Thoracic aorta (tissue), 2 donors: ENCODE measurements at regions not wholly inside any gene's neighbourhood (a gene's known extent, or its start where the extent isn't known, plus 50 kb on each side); places are given as distances from the start of the nearest gene placed in this dataset.
A peak's percentile ranks its signal among the peaks of the same experiment; 100 is the strongest.

Experiments used
- ATAC-seq: fragments of 150-250 bp; one replicate; pipeline ENCODE4 v1.8.0; 2017; ENCODE audit warnings: low read depth; ENCODE audit not compliant: insufficient number of reproducible peaks, low FRiP score
- DNase-seq: peaks from one replicate; pipeline ENCODE4 v3.0.0-alpha.2; 2020; ENCODE audit warnings: low spot score
- H3K27ac ChIP-seq, 2 donors: fragments of 200-600 bp; sonication (generic); 1 replicate in 1 of 2; 2 replicates in 1 of 2; pipeline ENCODE4 v1.5.1; 2016; ENCODE audit warnings: mild to moderate bottlenecking in 2 of 2, moderate library complexity in 2 of 2
- H3K27me3 ChIP-seq: fragments of 200-600 bp; sonication (generic); replicated peaks from 2 replicates; pipeline ENCODE4 v1.6.0; 2016; ENCODE audit warnings: mild to moderate bottlenecking; ENCODE audit not compliant: insufficient read depth
- H3K36me3 ChIP-seq: fragments of 200-600 bp; sonication (generic); one replicate; pipeline ENCODE4 v1.5.1; 2016
- H3K4me1 ChIP-seq, 2 donors: fragments of 200-600 bp; sonication (generic); 1 replicate in 1 of 2; 2 replicates in 1 of 2; pipeline versions ENCODE4 v1.5.1 to v1.6.0; 2016; ENCODE audit warnings: low read depth in 2 of 2, mild to moderate bottlenecking in 1 of 2; ENCODE audit not compliant: control insufficient read depth in 1 of 2
- H3K4me3 ChIP-seq: fragments of 200-600 bp; sonication (generic); 2 replicates; pipeline ENCODE4 v1.5.1; 2016; ENCODE audit warnings: mild to moderate bottlenecking
- H3K9me3 ChIP-seq: fragments of 200-600 bp; sonication (generic); 2 replicates; pipeline ENCODE4 v1.5.1; 2016
- TF ChIP-seq, protein P1 (sequence below): fragments of 200-600 bp; sonication (generic); IDR thresholded peaks from one replicate; pipeline ENCODE4 v1.5.1; 2019; ENCODE audit warnings: antibody characterized with exemption

DNA sequence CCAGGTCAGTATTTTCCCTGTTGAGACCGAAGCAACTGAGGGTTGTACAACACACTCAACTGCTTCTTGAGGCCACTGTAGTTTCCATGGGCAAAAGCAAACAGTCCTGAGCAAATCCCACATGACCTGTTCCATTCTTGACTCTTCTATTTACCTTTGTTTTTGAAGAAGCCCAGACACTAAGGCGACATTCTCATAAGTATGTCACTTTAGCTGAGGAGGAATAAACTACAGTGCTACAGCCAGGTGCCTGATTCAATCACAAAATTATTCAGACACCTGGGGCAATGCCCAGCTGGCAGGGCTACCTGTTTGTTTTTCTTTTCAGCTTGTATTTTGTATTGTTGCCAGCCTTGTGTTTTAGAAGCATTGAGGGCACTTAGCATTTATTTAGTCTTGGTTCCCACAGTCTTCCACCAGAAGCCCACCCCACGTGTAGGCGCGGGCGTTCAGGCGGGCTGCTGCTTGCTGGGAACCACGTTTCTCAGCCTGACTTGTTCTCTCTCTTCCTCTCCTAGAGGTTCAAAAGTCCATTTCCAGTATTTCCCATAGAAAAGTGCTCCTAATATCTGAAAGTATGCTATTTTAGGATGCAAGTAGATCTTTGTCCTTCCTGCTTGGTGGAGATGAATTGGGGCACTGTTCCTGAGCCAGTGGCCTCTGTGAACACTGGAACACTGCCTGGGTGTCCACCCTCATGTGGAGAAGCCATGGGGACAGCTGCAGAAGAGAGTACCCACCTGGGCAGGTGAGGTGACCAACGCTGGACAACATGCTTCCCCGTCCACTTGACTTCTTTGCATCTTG is 99.0 kb upstream of the COPS8 start:
- DNase-seq (no peak), ATAC-seq (no peak)
- Histone ChIP-seq H3K36me3 (no peaks in the 10 kb centered on the region), H3K27ac (no peak overlapping the region), H3K4me3 (no peak overlapping the region), H3K9me3 (peaks cover 5% of the 10 kb centered on the region), H3K27me3 (no peaks in the 10 kb centered on the region), H3K4me1 (no peaks in the 10 kb centered on the region)
- TF ChIP-seq, protein P1, sequence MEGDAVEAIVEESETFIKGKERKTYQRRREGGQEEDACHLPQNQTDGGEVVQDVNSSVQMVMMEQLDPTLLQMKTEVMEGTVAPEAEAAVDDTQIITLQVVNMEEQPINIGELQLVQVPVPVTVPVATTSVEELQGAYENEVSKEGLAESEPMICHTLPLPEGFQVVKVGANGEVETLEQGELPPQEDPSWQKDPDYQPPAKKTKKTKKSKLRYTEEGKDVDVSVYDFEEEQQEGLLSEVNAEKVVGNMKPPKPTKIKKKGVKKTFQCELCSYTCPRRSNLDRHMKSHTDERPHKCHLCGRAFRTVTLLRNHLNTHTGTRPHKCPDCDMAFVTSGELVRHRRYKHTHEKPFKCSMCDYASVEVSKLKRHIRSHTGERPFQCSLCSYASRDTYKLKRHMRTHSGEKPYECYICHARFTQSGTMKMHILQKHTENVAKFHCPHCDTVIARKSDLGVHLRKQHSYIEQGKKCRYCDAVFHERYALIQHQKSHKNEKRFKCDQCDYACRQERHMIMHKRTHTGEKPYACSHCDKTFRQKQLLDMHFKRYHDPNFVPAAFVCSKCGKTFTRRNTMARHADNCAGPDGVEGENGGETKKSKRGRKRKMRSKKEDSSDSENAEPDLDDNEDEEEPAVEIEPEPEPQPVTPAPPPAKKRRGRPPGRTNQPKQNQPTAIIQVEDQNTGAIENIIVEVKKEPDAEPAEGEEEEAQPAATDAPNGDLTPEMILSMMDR = no peak

DNA sequence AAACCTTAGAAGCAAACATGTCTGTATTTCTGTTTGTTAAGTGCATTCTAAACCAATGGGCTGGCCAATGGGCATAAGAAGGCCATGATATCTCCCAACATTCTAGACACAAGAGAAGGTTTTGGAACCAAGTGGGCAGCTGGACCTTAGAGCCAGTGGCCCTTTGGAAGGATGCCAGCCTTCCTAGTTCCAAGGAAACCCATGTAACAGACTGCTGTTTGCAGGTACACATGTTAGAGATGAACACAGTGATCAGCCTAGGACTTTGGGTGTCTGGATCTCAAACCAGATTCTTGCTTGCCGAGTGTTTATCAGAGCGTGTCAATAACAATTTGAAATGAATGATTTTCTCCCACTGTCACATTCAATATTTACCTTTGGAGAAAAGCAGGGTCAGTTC is 97.5 kb upstream of the COPS8 start:
- no peaks in the 10 kb centered on the region for H3K36me3 ChIP-seq
- no peak overlapping the region for H3K4me3 ChIP-seq
- H3K9me3 ChIP-seq = peaks cover under 1% of the 10 kb centered on the region
- no peaks in the 10 kb centered on the region for H3K27me3 ChIP-seq
- no peaks in the 10 kb centered on the region for H3K4me1 ChIP-seq
- ATAC-seq = no peak
- TF ChIP-seq, protein P1 = no peak
- no peak overlapping the region for H3K27ac ChIP-seq
- DNase-seq = no peak

DNA sequence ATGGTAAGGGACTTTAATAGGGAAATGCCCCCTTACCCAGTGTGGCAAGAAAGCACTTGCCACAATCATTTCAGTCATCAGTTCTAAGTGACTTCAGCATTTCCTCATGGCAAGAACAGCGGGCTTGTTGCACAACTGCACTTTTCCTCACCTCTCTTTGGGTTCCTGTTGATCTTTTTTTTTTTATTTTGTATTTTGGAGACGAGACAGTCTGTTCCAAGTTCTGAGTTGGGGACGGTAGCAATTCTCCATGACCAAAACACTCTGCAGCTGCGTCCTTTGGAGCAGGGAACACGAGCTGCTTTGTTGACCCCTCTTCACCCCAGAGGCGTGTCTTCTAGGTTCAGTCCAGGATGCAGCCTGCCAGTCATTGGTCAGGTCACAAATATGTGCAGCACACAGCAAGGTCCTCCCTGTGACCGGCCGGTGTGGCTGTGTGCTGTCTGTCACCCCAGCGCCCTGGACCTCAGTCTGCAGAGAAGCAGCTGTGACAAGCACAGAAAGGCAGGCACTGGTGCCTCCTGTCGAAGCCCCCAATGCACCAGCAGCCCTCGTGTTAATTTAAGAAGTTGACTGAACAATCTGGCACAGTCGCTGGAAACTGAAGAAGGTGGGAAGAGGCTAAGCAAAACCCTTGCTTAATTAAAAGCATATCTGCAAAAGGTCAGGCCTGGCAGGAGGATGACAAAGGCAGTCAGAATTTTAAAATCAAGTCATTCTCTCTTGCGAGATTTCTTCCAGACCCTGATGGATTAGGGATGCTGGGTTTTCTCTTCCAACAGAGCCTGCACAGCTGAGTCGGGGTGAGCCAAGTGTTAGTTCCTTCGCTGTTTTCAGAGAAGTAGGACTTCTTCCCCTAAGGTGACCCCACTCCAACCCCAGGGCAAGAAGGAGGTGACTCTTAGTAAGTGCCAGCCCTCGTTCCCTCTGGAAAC is 96.7 kb upstream of the COPS8 start:
- no peak for DNase-seq
- H3K4me3 ChIP-seq = no peak overlapping the region

DNA sequence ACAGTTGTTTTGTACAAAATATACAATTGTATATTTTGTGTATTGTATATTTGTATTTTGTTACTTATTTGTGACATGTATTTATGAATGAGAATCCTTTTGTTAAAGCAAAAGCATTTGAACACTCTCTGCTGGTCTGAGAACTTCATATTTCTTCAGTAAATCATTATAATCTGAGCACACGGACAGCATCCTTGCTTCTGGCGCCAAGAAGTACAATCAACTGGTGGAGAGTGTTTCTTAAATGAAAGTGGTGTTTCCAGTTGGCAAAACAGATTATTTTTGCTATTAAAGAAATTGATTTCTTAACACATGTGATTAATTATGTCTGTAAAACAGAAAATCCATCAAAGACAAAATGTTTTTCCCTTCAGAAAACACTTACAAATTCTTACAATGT is 95.1 kb upstream of the COPS8 start:
- Histone ChIP-seq H3K4me1 (no peaks in the 10 kb centered on the region), H3K27ac (no peak overlapping the region), H3K36me3 (no peaks in the 10 kb centered on the region), H3K4me3 (no peak overlapping the region), H3K27me3 (no peaks in the 10 kb centered on the region), H3K9me3 (no peaks in the 10 kb centered on the region)
- DNase-seq (no peak), ATAC-seq (no peak)
- TF ChIP-seq, protein P1 = no peak

More for the DNA sequence above, 96.7 kb upstream of the COPS8 start:
- H3K9me3 ChIP-seq = no peaks in the 10 kb centered on the region
- H3K27ac ChIP-seq = no peak overlapping the region
- peak; percentile 41 for ATAC-seq
- TF ChIP-seq, protein P1 = no peak
- no peaks in the 10 kb centered on the region for H3K4me1 ChIP-seq
- no peaks in the 10 kb centered on the region for H3K27me3 ChIP-seq
- no peaks in the 10 kb centered on the region for H3K36me3 ChIP-seq

DNA sequence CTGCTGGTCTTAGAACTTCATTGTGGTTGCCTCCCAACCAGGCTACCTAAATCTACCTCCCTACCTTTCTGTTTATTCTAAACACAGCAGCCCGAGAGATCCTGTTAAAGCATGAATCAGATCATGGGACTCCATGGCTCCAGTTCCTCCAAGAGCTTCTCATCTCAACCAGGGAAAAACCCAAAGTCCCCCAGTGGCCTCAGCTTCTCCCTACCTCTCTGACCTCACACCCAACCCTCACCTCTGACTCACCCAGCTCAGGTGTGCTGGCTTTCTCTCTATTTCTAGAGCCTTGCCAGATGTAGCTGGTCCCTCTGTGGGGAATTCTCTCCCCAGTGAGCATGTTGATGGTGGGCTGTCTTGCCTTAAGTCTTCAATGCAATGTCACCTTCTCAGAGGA is 93.8 kb upstream of the COPS8 start:
- no peak for ATAC-seq
- Histone ChIP-seq H3K27ac (no peak overlapping the region), H3K36me3 (no peaks in the 10 kb centered on the region), H3K9me3 (no peaks in the 10 kb centered on the region), H3K4me1 (no peaks in the 10 kb centered on the region), H3K27me3 (no peaks in the 10 kb centered on the region), H3K4me3 (no peak overlapping the region)
- no peak for DNase-seq
- TF ChIP-seq, protein P1 = no peak
